Effector memory CD8-positive, alpha-beta T cell (primary cell): ENCODE measurements at regions not wholly inside any gene's neighbourhood (a gene's known extent, or its start where the extent isn't known, plus 50 kb on each side); places are given as distances from the start of the nearest gene placed in this dataset.

Experiments used
- ATAC-seq: fragments of 150-1000 bp; cut with Tn5 transposase; replicated peaks from 2 replicates; pipeline ENCODE4 v1.10.0; 2021; ENCODE audit warnings: mild to moderate bottlenecking, moderate library complexity
- DNase-seq, 3 experiments: peaks; one replicate each; pipeline ENCODE4 v3.0.0; 2021
- H3K27ac Mint-ChIP-seq, 2 donors: one replicate each; pipeline ENCODE4 v1.8.0; 2022; ENCODE audit warnings: mild to moderate bottlenecking in 2 of 2, mixed read lengths in 2 of 2, moderate library complexity in 2 of 2
- H3K27me3 Mint-ChIP-seq, 2 donors: one replicate each; pipeline ENCODE4 v1.8.0; 2022; ENCODE audit warnings: mixed read lengths in 2 of 2
- H3K36me3 Mint-ChIP-seq: one replicate; pipeline ENCODE4 v1.8.0; 2022; ENCODE audit warnings: mild to moderate bottlenecking, moderate library complexity, mixed read lengths; ENCODE audit not compliant: insufficient read depth
- H3K4me1 Mint-ChIP-seq, 2 donors: one replicate each; pipeline ENCODE4 v1.8.0; 2022; ENCODE audit warnings: low read depth in 2 of 2, mixed read lengths in 2 of 2
- H3K4me3 Mint-ChIP-seq, 2 donors: one replicate each; pipeline ENCODE4 v1.8.0; 2022; ENCODE audit warnings: mild to moderate bottlenecking in 2 of 2, mixed read lengths in 2 of 2, moderate library complexity in 2 of 2
- H3K9me3 Mint-ChIP-seq, 2 donors: one replicate each; pipeline ENCODE4 v1.8.0; 2022; ENCODE audit warnings: mixed read lengths in 2 of 2

DNA sequence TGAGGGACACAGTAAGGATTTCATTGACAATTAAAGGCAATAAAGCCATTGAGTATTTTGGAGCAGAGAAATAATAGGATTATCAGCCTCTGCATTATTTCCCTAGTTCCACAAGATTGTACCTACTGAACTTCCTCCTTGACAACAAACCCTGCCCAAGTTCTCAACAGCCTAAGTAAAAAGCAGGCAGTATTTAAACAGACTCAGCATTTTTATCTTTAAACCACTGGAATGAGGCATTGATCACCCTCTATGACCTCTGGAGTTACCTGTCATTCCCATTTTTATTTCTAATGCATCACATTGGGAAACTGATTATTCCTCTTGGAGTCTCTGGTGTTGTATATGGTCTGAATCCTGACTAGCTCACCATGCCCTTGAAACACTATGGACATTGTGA is 570.6 kb upstream of the STXBP6 start:
- no peak for DNase-seq

DNA sequence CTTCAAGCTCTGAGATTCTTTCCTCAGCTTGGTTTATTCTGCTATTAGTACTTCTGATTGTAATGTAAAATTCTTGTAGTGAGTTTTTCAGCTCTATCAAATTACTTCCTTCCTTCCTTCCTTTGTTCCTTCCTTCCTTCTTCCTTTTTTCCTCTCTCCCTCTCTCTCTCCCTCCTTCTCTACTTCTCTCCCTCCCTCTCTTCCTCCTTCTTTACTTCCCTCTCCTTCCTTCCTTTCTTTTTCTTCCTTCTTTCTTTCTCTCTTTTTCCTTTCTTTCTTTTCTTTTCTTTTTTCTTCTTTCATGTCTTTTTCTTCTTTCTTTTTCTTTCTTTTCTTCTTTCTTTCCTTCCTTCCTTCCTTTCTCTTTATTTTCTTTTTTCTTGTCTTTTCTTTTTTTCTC is 565.2 kb upstream of the STXBP6 start:
- no peaks in the 10 kb centered on the region for H3K27me3 Mint-ChIP-seq
- DNase-seq, result no peak
- H3K27ac Mint-ChIP-seq, result no peak overlapping the region
- H3K4me3 Mint-ChIP-seq, result no peak overlapping the region
- ATAC-seq, result no peak
- H3K4me1 Mint-ChIP-seq, result no peaks in the 10 kb centered on the region
- peaks cover 12 to 23% of the 10 kb centered on the region in 2 donors for H3K9me3 Mint-ChIP-seq
- H3K36me3 Mint-ChIP-seq, result no peaks in the 10 kb centered on the region

More for the DNA sequence above, 570.6 kb upstream of the STXBP6 start:
- peaks cover 13 to 17% of the 10 kb centered on the region in 2 donors for H3K9me3 Mint-ChIP-seq
- ATAC-seq, result no peak
- no peak overlapping the region for H3K4me3 Mint-ChIP-seq
- no peaks in the 10 kb centered on the region for H3K4me1 Mint-ChIP-seq
- H3K27me3 Mint-ChIP-seq, result no peaks in the 10 kb centered on the region
- H3K27ac Mint-ChIP-seq, result no peak overlapping the region
- no peaks in the 10 kb centered on the region for H3K36me3 Mint-ChIP-seq

DNA sequence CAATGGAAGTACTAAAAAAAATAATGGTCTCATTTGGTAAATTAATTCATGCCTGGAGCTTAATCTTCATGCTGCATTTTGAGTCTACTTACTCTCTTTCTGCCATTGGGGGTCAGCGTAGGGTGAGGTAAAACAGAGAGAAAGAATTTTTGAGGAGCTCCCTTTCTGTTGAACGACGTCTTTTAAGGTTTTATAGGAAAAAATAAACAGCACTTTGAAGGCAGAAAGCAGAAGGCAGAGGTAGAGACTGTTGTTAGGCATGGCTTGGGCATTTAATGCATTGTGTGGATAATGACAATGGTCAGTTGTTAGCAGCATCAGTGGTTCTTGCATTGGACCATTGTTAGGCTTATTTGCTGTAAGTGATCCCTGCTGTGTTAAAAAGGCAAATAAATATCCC is 557.2 kb upstream of the STXBP6 start:
- no peak overlapping the region for H3K4me3 Mint-ChIP-seq
- no peak overlapping the region for H3K27ac Mint-ChIP-seq
- no peaks in the 10 kb centered on the region for H3K27me3 Mint-ChIP-seq
- no peaks in the 10 kb centered on the region for H3K36me3 Mint-ChIP-seq
- no peak for DNase-seq
- H3K9me3 Mint-ChIP-seq, result peaks cover 12 to 27% of the 10 kb centered on the region in 2 donors
- H3K4me1 Mint-ChIP-seq, result no peaks in the 10 kb centered on the region
- ATAC-seq, result no peak

DNA sequence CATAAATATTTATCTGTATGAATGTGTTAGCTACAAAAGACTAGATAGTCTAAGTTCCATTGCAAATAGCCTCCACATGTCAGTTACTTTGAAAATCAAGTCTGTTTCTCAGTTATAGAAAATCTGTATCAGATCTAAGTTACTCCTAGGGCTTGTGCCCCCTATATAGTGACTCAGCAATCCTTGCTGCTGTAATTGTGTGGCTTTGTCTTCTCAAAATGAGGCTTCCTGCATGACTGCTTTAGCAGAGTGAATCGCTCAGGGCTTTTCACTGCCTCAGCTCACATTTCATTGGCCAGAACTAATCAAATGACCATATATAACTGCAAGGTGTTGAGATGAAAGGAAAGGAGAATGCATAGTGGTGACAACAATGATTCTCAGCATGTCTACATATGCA is 552.2 kb upstream of the STXBP6 start:
- Mint-ChIP-seq H3K4me3 (no peak overlapping the region), H3K36me3 (no peaks in the 10 kb centered on the region), H3K27me3 (no peaks in the 10 kb centered on the region), H3K27ac (no peak overlapping the region), H3K4me1 (no peaks in the 10 kb centered on the region), H3K9me3 (peaks cover 12 to 36% of the 10 kb centered on the region in 2 donors)
- DNase-seq (no peak), ATAC-seq (no peak)

DNA sequence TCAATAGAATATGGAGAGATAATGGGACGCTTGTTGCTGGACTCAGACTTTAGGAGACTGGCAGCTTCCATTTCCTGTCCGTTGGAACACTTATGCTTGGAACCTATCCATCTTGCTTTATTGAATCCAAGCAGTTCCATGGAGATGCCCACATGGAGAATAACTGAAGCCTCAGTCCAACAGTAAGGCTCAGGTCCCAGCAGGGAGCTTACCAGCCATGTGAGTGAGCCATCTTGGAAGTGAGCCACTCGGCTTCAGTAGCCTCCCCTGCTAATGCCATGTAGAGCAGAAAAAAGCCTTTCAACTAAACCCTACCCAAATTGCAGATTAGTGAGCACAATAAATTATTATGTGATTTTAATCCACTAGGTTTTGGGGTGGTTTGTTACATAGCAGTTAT is 538.8 kb upstream of the STXBP6 start:
- Mint-ChIP-seq H3K4me1 (no peaks in the 10 kb centered on the region), H3K9me3 (peaks cover 0 to 4% of the 10 kb centered on the region in 2 donors), H3K27ac (no peak overlapping the region), H3K27me3 (no peaks in the 10 kb centered on the region), H3K36me3 (no peaks in the 10 kb centered on the region), H3K4me3 (no peak overlapping the region)
- ATAC-seq (no peak), DNase-seq (no peak)

DNA sequence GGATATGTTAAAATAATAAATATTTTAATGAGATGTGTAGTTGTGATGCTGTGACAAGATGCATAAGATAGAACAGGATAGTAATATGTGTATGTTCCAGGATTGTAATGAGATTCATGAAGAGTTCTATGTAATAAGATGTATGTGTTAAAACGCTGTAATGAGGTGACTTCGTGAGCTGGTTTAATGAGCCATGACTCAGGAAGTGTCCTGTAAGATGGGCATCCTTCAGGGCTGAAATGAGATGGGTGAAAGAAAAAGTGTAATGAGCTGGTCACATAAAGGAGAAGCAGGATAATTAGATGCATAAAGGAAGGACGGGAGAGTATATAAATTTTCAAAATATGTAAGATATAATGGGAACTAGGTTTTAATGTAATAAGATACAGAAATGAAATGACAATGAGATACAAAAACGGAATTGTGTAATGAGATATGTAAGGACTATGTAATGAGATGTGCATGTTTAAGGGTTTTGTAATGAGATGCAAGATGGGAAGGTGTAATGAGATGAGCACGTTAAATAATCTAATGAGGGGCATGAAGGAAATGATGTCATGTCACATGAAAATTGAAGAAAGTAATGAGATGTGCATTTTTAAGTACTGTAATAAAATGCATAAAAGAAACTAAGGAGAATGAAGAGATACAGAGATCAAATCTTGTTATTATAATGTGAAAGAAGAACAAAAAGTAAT is 524.8 kb upstream of the STXBP6 start:
- ATAC-seq, result no peak
- DNase-seq, result no peak
- no peak overlapping the region for H3K27ac Mint-ChIP-seq
- no peaks in the 10 kb centered on the region for H3K4me1 Mint-ChIP-seq
- H3K27me3 Mint-ChIP-seq, result no peaks in the 10 kb centered on the region
- H3K9me3 Mint-ChIP-seq, result peaks cover 1 to 6% of the 10 kb centered on the region in 2 donors
- H3K4me3 Mint-ChIP-seq, result no peak overlapping the region
- no peaks in the 10 kb centered on the region for H3K36me3 Mint-ChIP-seq

DNA sequence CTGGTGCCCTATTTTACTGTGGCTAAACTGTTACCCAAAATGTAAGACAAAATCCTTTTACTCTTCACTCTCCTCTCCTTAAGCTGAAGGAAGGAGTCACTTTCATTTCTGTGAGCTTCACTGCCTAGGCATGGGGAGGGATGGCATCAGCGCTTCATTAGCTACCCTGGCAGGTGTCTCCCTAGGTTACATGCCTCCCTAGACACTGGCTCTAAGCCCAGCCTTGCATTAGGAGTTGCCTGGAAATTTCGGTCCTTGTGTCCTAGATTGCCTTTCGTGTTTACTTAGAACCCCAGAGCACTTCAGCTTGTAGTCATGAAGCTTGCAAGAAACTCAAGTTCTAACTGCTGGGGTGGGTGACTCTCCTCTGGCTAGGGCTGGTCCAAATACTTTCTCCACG is 520.5 kb upstream of the STXBP6 start:
- no peaks in the 10 kb centered on the region for H3K27me3 Mint-ChIP-seq
- no peak for ATAC-seq

DNA sequence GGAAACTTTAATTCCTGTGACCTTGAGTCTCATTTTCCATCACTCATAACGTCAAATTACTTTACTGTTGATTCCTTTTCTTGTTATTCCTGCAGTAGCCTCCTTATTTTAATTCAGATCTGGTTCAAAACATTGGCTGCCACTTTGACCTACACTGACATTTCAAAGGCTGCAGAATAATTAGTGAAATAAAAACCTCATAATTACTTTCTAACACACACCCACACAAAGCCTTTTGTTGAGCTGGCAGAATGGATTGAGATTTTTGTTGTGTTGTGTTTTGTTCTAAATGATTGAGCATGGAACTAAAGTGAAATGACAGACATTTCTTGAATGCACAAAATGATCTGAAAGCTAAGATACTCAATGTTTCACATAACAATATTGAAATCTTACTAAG is 507.5 kb upstream of the STXBP6 start:
- H3K27me3 Mint-ChIP-seq, result no peaks in the 10 kb centered on the region
- no peak for ATAC-seq

More for the DNA sequence above, 520.5 kb upstream of the STXBP6 start:
- DNase-seq, result no peak
- no peak overlapping the region for H3K4me3 Mint-ChIP-seq
- no peak overlapping the region for H3K27ac Mint-ChIP-seq
- no peaks in the 10 kb centered on the region for H3K4me1 Mint-ChIP-seq
- no peaks in the 10 kb centered on the region for H3K36me3 Mint-ChIP-seq
- H3K9me3 Mint-ChIP-seq, result peaks cover 3 to 10% of the 10 kb centered on the region in 2 donors

DNA sequence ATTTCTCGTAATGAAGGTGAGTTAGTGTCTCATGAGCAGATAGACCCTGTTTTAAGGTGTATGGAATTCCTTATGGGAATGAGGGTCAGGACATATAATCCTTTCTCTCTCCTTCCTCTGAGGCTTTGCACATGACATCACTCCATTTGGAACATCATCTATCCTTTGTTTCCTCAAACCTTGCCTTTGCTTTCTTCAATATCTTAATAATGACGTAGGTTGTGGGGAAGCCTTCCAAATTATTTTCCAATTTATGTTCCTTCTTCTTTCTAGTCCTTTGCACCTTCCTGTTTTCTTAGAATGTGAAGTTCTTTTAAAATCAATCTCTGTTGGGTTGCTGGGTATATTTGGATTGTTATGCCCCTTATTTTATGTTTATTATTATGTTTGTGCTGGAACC is 502.9 kb upstream of the STXBP6 start:
- no peak for ATAC-seq
- no peak for DNase-seq
- Mint-ChIP-seq H3K27ac (no peak overlapping the region), H3K4me1 (no peaks in the 10 kb centered on the region), H3K4me3 (no peak overlapping the region), H3K36me3 (no peaks in the 10 kb centered on the region), H3K9me3 (peaks cover 0 to 8% of the 10 kb centered on the region in 2 donors), H3K27me3 (no peaks in the 10 kb centered on the region)

More for the DNA sequence above, 507.5 kb upstream of the STXBP6 start:
- no peak overlapping the region for H3K4me3 Mint-ChIP-seq
- DNase-seq, result no peak
- H3K36me3 Mint-ChIP-seq, result no peaks in the 10 kb centered on the region
- H3K4me1 Mint-ChIP-seq, result no peaks in the 10 kb centered on the region
- peaks cover 0 to 7% of the 10 kb centered on the region in 2 donors for H3K9me3 Mint-ChIP-seq
- H3K27ac Mint-ChIP-seq, result no peak overlapping the region

DNA sequence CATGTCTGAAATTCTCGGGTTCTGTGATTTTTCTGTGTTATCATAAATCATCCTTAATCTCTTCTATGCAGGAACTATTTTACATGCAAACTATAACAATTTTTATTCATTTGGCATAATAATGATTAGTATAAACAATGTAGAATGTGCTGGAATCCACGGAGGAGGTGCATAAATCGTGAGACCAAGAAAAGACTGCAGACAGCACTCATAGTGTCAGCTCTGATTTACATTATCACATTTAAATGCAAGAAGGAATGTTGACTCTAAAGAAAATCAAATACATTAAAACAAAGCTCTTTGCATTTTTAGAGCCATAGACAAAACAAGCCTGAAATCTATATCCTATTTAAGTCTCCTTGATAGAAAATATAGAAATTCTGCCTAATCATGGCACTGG is 501.7 kb upstream of the STXBP6 start:
- H3K4me3 Mint-ChIP-seq, result no peak overlapping the region
- H3K9me3 Mint-ChIP-seq, result peaks cover 0 to 8% of the 10 kb centered on the region in 2 donors
- ATAC-seq, result no peak
- no peak overlapping the region for H3K27ac Mint-ChIP-seq
- H3K36me3 Mint-ChIP-seq, result no peaks in the 10 kb centered on the region
- no peaks in the 10 kb centered on the region for H3K4me1 Mint-ChIP-seq
- no peaks in the 10 kb centered on the region for H3K27me3 Mint-ChIP-seq
- no peak for DNase-seq

DNA sequence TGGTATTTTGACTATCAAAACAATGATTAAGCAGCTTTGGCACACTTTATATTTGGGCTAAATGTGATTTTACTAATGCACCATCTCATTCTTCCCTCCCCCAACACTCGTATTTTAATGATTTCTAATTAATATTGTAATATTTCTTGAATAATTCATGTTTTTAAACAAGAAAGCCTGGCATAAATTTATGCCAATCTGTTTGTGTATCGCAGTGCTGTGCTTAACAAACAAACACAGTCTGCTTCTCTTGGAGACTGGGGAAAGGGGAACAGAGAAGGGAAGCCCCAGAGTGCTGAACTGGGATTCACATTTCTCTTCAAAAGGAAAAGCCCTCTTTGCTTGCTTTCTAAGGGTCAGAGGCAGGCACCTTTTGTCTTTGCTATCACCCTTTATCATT is 496.9 kb upstream of the STXBP6 start:
- Mint-ChIP-seq H3K4me3 (no peak overlapping the region), H3K27me3 (no peaks in the 10 kb centered on the region), H3K27ac (no peak overlapping the region), H3K4me1 (no peaks in the 10 kb centered on the region), H3K36me3 (no peaks in the 10 kb centered on the region), H3K9me3 (peaks cover 0 to 2% of the 10 kb centered on the region in 2 donors)
- no peak for DNase-seq
- ATAC-seq, result no peak

DNA sequence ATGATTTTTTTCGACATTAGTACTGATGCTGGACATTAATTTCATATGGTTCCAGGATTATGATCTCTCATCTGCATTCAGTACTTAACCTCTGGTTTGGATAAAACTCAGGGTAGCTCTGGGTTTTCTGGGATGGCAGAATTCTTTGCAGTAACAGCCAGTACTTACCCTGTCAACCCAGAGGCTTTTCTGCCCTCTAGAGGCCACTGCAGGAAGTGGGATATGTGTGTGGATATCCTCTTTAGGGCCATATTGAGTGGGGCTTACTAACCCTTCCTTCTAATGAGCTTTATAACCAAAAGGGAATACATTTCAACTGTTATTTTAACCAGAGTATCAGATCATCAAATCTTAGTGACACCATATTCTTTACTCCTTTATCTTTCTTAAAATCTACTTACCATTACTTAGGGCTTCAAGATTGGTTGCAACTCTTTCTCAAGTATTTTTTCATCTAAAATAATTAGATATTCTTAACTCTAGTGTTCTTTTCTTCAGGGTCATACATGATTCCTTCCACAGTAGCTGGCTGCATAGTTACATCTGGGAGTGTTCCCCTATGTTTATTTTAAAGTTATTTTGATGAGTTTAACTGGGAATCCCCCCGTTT is 488.0 kb upstream of the STXBP6 start:
- Mint-ChIP-seq H3K4me3 (no peak overlapping the region), H3K27ac (no peak overlapping the region), H3K27me3 (no peaks in the 10 kb centered on the region), H3K4me1 (no peaks in the 10 kb centered on the region), H3K9me3 (peaks cover 6 to 16% of the 10 kb centered on the region in 2 donors), H3K36me3 (no peaks in the 10 kb centered on the region)
- ATAC-seq (no peak), DNase-seq (no peak)

DNA sequence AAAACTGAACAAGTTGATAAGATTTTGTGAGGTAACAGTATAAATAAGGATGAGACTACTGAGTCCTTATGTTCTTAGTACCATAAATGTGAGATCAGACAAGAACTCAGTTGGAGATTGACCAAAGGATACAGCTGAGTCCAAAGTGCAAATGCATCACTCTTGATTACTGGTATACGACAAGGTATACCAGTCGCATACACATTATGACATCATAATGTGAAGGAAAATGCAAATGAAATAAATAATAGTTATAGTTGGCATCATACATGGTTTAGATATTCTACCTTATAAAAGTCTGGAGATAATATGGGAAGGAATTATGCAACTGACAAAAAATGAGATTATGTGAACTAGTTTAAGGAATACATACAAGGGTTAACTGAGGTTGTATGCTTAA is 476.3 kb upstream of the STXBP6 start:
- H3K9me3 Mint-ChIP-seq, result peaks cover 0 to 2% of the 10 kb centered on the region in 2 donors
- no peaks in the 10 kb centered on the region for H3K36me3 Mint-ChIP-seq
- no peaks in the 10 kb centered on the region for H3K4me1 Mint-ChIP-seq
- H3K27me3 Mint-ChIP-seq, result no peaks in the 10 kb centered on the region
- H3K27ac Mint-ChIP-seq, result no peak overlapping the region
- H3K4me3 Mint-ChIP-seq, result no peak overlapping the region
- DNase-seq, result no peak
- ATAC-seq, result no peak

DNA sequence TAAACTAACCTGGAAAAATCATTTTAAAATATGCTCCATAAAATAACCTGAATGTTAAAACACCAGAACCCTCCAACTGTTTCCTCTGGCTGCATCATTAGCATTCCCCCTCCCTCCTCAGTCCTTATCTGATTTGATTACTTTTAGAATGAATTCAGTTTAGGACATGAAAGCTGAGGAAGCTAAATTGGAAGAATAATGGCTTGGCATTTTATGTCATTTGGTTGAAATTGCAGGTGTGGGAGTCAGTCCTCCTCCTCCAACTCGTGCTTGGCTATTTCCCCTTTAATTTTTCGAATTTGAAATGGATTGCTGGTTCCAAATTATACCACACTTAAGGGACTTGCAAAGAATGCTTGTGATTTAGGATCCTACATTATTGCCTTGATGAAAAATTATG is 473.0 kb upstream of the STXBP6 start:
- DNase-seq (no peak), ATAC-seq (no peak)
- no peaks in the 10 kb centered on the region for H3K36me3 Mint-ChIP-seq
- H3K27me3 Mint-ChIP-seq, result no peaks in the 10 kb centered on the region
- H3K27ac Mint-ChIP-seq, result no peak overlapping the region
- H3K4me3 Mint-ChIP-seq, result no peak overlapping the region
- no peaks in the 10 kb centered on the region for H3K4me1 Mint-ChIP-seq
- peaks cover 0 to 5% of the 10 kb centered on the region in 2 donors for H3K9me3 Mint-ChIP-seq
